A549 (cell line): ENCODE measurements at regions not wholly inside any gene's neighbourhood (a gene's known extent, or its start where the extent isn't known, plus 50 kb on each side); places are given as distances from the start of the nearest gene placed in this dataset.

Source experiments
- ATAC-seq, 2 experiments: fragments of 200-7000 bp in 1 of 2; fragments of >200 bp in 1 of 2; cut with Nextera tagmentation in 1 of 2; cut with Tn5 transposase in 1 of 2; 3 replicates each; pipeline versions ENCODE4 v1.8.0 to v1.9.1; 2018 to 2020; ENCODE audit warnings: mild to moderate bottlenecking in 1 of 2, moderate library complexity in 1 of 2
- CTCF ChIA-PET: fragments of 300-600 bp; sonication (Branson Sonifier 250); formaldehyde crosslinking; extraction: SDS; loops from one replicate; lab custom pipeline; 2021; ENCODE audit warnings: antibody characterized with exemption, inconsistent platforms; lab: Yijun Ruan, JAX
- POLR2A ChIA-PET: fragments of 350-600 bp; formaldehyde crosslinking; extraction: SDS; loops from one replicate; lab custom pipeline; 2021; ENCODE audit warnings: antibody characterized with exemption, inconsistent platforms; lab: Yijun Ruan, JAX
- DNase-seq, 2 experiments: peaks; one replicate each; pipeline versions ENCODE4 v3.0.0 to v3.0.0-alpha.2; 2011 to 2016; ENCODE audit warnings: low read depth in 1 of 2, low spot score in 1 of 2
- FAIRE-seq: peaks from 2 replicates; lab custom pipeline; 2011; peaks lifted over from hg19 to GRCh38; lab: Jason Lieb, UNC
- H3K27ac ChIP-seq, 2 experiments: fragments of >200 bp; sonication (Bioruptor Twin); formaldehyde crosslinking; 3 replicates each; pipeline ENCODE4 v1.5.1; 2016 to 2017
- H3K4me1 ChIP-seq: fragments of >200 bp; sonication (Bioruptor Twin); formaldehyde crosslinking; 3 replicates; pipeline ENCODE4 v1.6.1; 2016
- H3K4me2 ChIP-seq: fragments of >200 bp; sonication (Bioruptor Twin); formaldehyde crosslinking; 3 replicates; pipeline ENCODE4 v1.6.1; 2016
- H3K4me3 ChIP-seq: fragments of >200 bp; sonication (Bioruptor Twin); formaldehyde crosslinking; 3 replicates; pipeline ENCODE4 v1.5.1; 2016
- H3K9me3 ChIP-seq: fragments of >200 bp; sonication (Bioruptor Twin); formaldehyde crosslinking; 3 replicates; pipeline ENCODE4 v1.6.1; 2016
- ATOH8 ChIP-seq: fragments of 250-450 bp; sonication (Bioruptor Pico); IDR thresholded peaks from 2 replicates; pipeline ENCODE4 v1.5.0; 2020; ENCODE audit warnings: low read depth, mild to moderate bottlenecking, moderate library complexity
- BCL3 ChIP-seq: fragments of >200 bp; sonication (Bioruptor Twin); formaldehyde crosslinking; IDR thresholded peaks from 3 replicates; pipeline ENCODE4 v1.6.1; 2016
- BHLHE40 ChIP-seq: IDR thresholded peaks from 2 replicates; pipeline ENCODE4 v1.6.1; 2012; ENCODE audit warnings: low read depth, low read length, inconsistent platforms
- CBX2 ChIP-seq: fragments of 200-600 bp; sonication (generic); IDR thresholded peaks from 2 replicates; pipeline ENCODE4 v1.6.1; 2016; ENCODE audit warnings: low read depth, mild to moderate bottlenecking, borderline replicate concordance
- CHD2 ChIP-seq: fragments of 150-350 bp; IDR thresholded peaks from 2 replicates; pipeline ENCODE4 v1.6.1; 2014; ENCODE audit warnings: low read length; ENCODE audit not compliant: partially characterized antibody
- E2F6 ChIP-seq: IDR thresholded peaks from 2 replicates; pipeline ENCODE4 v1.6.1; 2012; ENCODE audit warnings: low read depth, borderline replicate concordance
- EHMT2 ChIP-seq: fragments of 200-600 bp; sonication (generic); IDR thresholded peaks from 2 replicates; pipeline ENCODE4 v1.6.1; 2016; ENCODE audit warnings: antibody characterized with exemption, low read depth, mild to moderate bottlenecking, moderate library complexity
- FOSL2 ChIP-seq, 2 experiments: fragments of 450-650 bp in 1 of 2; fragments of >200 bp in 1 of 2; sonication (Bioruptor Twin) in 1 of 2; formaldehyde crosslinking; IDR thresholded peaks; 2 replicates each; pipeline versions ENCODE4 v1.5.0 to v1.6.1; 2016 to 2020; ENCODE audit warnings: mild to moderate bottlenecking in 1 of 2, moderate library complexity in 1 of 2
- FOXS1 ChIP-seq: fragments of 250-450 bp; sonication (Bioruptor Pico); IDR thresholded peaks from 2 replicates; pipeline ENCODE4 v1.5.0; 2020; ENCODE audit warnings: mild to moderate bottlenecking, moderate library complexity
- GATA3 ChIP-seq: IDR thresholded peaks from 2 replicates; pipeline ENCODE4 v1.6.1; 2012; ENCODE audit warnings: borderline replicate concordance
- HDAC2 ChIP-seq: fragments of 200-600 bp; sonication (generic); IDR thresholded peaks from 2 replicates; pipeline ENCODE4 v1.6.1; 2016
- HES2 ChIP-seq: fragments of >200 bp; sonication (Bioruptor Twin); formaldehyde crosslinking; IDR thresholded peaks from 2 replicates; pipeline ENCODE4 v1.6.1; 2016
- HOXA7 ChIP-seq: fragments of 250-450 bp; sonication (Bioruptor Pico); IDR thresholded peaks from 2 replicates; pipeline ENCODE4 v1.5.0; 2020; ENCODE audit warnings: mild to moderate bottlenecking, moderate library complexity
- JUNB ChIP-seq: fragments of >200 bp; sonication (Bioruptor Twin); formaldehyde crosslinking; IDR thresholded peaks from 2 replicates; pipeline ENCODE4 v1.6.1; 2016
- KDM1A ChIP-seq: fragments of 200-600 bp; sonication (generic); IDR thresholded peaks from 2 replicates; pipeline ENCODE4 v1.6.1; 2016; ENCODE audit warnings: low read depth, mild to moderate bottlenecking
- MAZ ChIP-seq: fragments of 150-350 bp; IDR thresholded peaks from 2 replicates; pipeline ENCODE4 v1.6.1; 2014; ENCODE audit warnings: antibody characterized with exemption, low read depth, low read length, borderline replicate concordance
- NFE2L2 ChIP-seq: fragments of 150-350 bp; conservative IDR thresholded peaks from 2 replicates; pipeline ENCODE4 v1.6.1; 2014; ENCODE audit warnings: low read length
- POLR2A ChIP-seq: IDR thresholded peaks from 2 replicates; pipeline ENCODE4 v1.6.1; 2012; ENCODE audit warnings: mild to moderate bottlenecking, low read length
- RNF2 ChIP-seq: fragments of 200-600 bp; sonication (generic); IDR thresholded peaks from 2 replicates; pipeline ENCODE4 v1.6.1; 2016; ENCODE audit warnings: low read depth, mild to moderate bottlenecking, antibody characterized with exemption, moderate library complexity, borderline replicate concordance
- SMC3 ChIP-seq: fragments of >200 bp; sonication (Bioruptor Twin); formaldehyde crosslinking; IDR thresholded peaks from 3 replicates; pipeline ENCODE4 v1.6.1; 2018; ENCODE audit warnings: inconsistent platforms
- TP53 ChIP-seq: fragments of 250-450 bp; sonication (Bioruptor Pico); IDR thresholded peaks from 2 replicates; pipeline ENCODE4 v1.5.0; 2021; ENCODE audit warnings: mild to moderate bottlenecking, moderate library complexity
- ZFP36 ChIP-seq: fragments of 450-650 bp; IDR thresholded peaks from 2 replicates; pipeline ENCODE4 v1.6.1; 2014; ENCODE audit warnings: borderline replicate concordance; ENCODE audit not compliant: partially characterized antibody
- WGBS: methylation state at CpG from one replicate; pipeline ENCODE4 v1.1.6; 2017; ENCODE audit errors: missing lambda C conversion rate; 5-methylcytosine and 5-hydroxymethylcytosine counted together

DNA sequence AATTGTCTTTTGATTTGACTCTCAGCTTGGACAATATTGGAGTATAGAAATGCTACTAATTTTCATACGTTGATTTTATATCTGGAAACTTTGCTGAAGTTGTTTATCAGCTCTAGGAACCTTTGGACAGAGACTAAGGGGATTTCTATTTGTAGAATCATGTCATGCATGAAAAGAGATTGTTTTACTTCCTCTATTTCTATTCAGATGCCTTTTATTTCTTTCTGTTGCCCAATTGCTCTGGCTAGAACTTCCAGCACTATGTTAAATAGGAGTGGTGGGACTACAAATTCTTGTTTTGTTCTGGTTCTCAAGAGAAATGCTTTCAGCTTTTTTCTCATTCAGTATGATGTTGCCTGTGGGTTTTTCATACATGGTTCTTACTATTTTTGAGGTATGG lies 112.8 kb upstream of the CDH12 start:
- Histone ChIP-seq H3K4me3 (no peak overlapping the region), H3K4me2 (no peak overlapping the region), H3K4me1 (no peaks in the 10 kb centered on the region), H3K27ac (no peak overlapping the region), H3K9me3 (no peaks in the 10 kb centered on the region)
- ChIA-PET CTCF (no interaction called here), POLR2A (no interaction called here)
- 0% methylated on average over 1 of the region's 1 CpG for WGBS
- no peak for FAIRE-seq
- no peak for DNase-seq
- no peak for TF ChIP-seq HOXA7 (CRISPR knock-in tag)
- no peak for TF ChIP-seq FOXS1 (CRISPR knock-in tag)
- TF ChIP-seq RNF2 = no peak
- no peak for TF ChIP-seq CBX2
- TF ChIP-seq ZFP36 = no peak
- TF ChIP-seq NFE2L2 = no peak
- TF ChIP-seq BHLHE40 = no peak
- no peak for TF ChIP-seq E2F6
- no peak for TF ChIP-seq SMC3
- no peak for TF ChIP-seq ATOH8 (CRISPR knock-in tag)
- no peak for ATAC-seq

DNA sequence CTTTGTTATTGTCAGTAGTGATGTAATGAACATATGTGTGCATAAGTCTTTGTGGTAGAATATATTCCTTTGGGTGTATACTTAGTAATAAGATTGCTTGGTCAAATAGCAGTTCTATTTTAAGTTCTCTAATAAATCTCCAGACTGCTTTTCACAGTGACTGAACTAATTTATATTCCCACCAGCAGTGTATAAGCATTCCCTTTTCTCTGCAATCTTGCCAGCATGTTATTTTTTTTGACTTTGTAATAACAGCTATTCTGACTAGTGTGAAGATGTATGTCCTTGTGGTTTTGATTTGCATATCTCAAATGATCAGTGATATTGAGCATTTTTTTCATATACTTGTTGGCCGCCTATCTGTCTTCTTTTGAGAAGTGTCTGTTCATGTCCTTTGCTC lies 111.5 kb upstream of the CDH12 start:
- H3K27ac ChIP-seq = no peak overlapping the region
- no peak for TF ChIP-seq CBX2
- no peak for TF ChIP-seq FOSL2 (IDR thresholded peaks at IDR 0.05)
- TF ChIP-seq FOSL2 (CRISPR knock-in tag; IDR thresholded peaks at IDR 0.05) = no peak
- TF ChIP-seq HDAC2 = no peak
- no peak for TF ChIP-seq HES2
- no peak for TF ChIP-seq KDM1A
- no peak for TF ChIP-seq BCL3
- TF ChIP-seq MAZ = no peak
- no peak for TF ChIP-seq JUNB
- TF ChIP-seq GATA3 = no peak
- TF ChIP-seq CHD2 = no peak
- TF ChIP-seq E2F6 = no peak
- ChIA-PET CTCF (no interaction called here), POLR2A (no interaction called here)
- FAIRE-seq (no peak), ATAC-seq (no peak), DNase-seq (no peak)
- WGBS = 21% methylated on average over 1 of the region's 1 CpG
- no peaks in the 10 kb centered on the region for H3K4me1 ChIP-seq
- no peak overlapping the region for H3K4me3 ChIP-seq
- H3K9me3 ChIP-seq = no peaks in the 10 kb centered on the region
- no peak overlapping the region for H3K4me2 ChIP-seq

GRCh38 chr5:22958462-22959262 lies 105.5 kb upstream of the CDH12 start:
- POLR2A ChIA-PET = no interaction called here
- WGBS = 10% methylated on average over 3 of the region's 3 CpGs

More at GRCh38 chr5:22958462-22959262, 105.5 kb upstream of the CDH12 start:
- Histone ChIP-seq H3K4me3 (no peak overlapping the region), H3K4me2 (no peak overlapping the region), H3K4me1 (no peaks in the 10 kb centered on the region), H3K9me3 (no peaks in the 10 kb centered on the region), H3K27ac (no peak overlapping the region)
- ATAC-seq (no peak), DNase-seq (no peak), FAIRE-seq (no peak)
- CTCF ChIA-PET = no interaction called here
- TF ChIP-seq POLR2A (no peak), EHMT2 (no peak), SMC3 (no peak), TP53 (no peak), NFE2L2 (no peak)
